Esophagus muscularis mucosa (tissue), 4 donors: ENCODE measurements at regions not wholly inside any gene's neighbourhood (a gene's known extent, or its start where the extent isn't known, plus 50 kb on each side); places are given as distances from the start of the nearest gene placed in this dataset.

Source experiments
- DNase-seq: peaks from one replicate; pipeline ENCODE4 v3.0.0-alpha.2; 2017; ENCODE audit errors: extremely low spot score
- H3K27ac ChIP-seq, 4 donors: fragments of 200-600 bp; sonication (generic); replicated peaks in 1 of 4; 1 replicate in 3 of 4; 2 replicates in 1 of 4; pipeline ENCODE4 v1.5.1; 2016 to 2019; ENCODE audit warnings: mild to moderate bottlenecking in 1 of 4
- H3K27me3 ChIP-seq, 4 donors: fragments of 200-600 bp; sonication (generic); one replicate each; pipeline versions ENCODE4 v1.5.1 to v1.6.0; 2016 to 2019
- H3K36me3 ChIP-seq, 4 donors: fragments of 200-600 bp; sonication (generic); one replicate each; pipeline ENCODE4 v1.5.1; 2016 to 2019
- H3K4me1 ChIP-seq, 4 donors: fragments of 200-600 bp; sonication (generic); one replicate each; pipeline ENCODE4 v1.5.1; 2016 to 2019
- H3K4me3 ChIP-seq, 4 donors: fragments of 200-600 bp; sonication (generic); 1 replicate in 2 of 4; 2 replicates in 2 of 4; pipeline ENCODE4 v1.5.1; 2016 to 2019; ENCODE audit warnings: mild to moderate bottlenecking in 4 of 4, moderate library complexity in 1 of 4
- H3K9me3 ChIP-seq, 4 donors: fragments of 200-600 bp; sonication (generic); 1 replicate in 3 of 4; 2 replicates in 1 of 4; pipeline ENCODE4 v1.5.1; 2016 to 2019
- EP300 ChIP-seq: sonication (generic); formaldehyde crosslinking; IDR thresholded peaks from one replicate; pipeline ENCODE4 v1.6.1; 2017; ENCODE audit warnings: antibody characterized with exemption
- POLR2A ChIP-seq: fragments of 450-650 bp; IDR thresholded peaks from one replicate; pipeline ENCODE4 v1.6.1; 2017; ENCODE audit warnings: antibody characterized with exemption, moderate library complexity, mild to moderate bottlenecking, low read depth
- POLR2AphosphoS5 ChIP-seq, 2 donors: sonication (generic); formaldehyde crosslinking; IDR thresholded peaks; one replicate each; pipeline ENCODE4 v1.6.1; 2017; ENCODE audit warnings: antibody characterized with exemption in 2 of 2
- WGBS: methylation state at CpG from one replicate; pipeline ENCODE4 v1.1.5; 2018; 5-methylcytosine and 5-hydroxymethylcytosine counted together
- intact Hi-C: fragments of 100-400 bp; cut with DNase I; formaldehyde crosslinking; loops from one replicate; pipeline ENCODE4 v1.15.1; 2023
- TF ChIP-seq, protein P1 (sequence below), 3 experiments: fragments of 200-600 bp in 2 of 3; fragments of 450-650 bp in 1 of 3; sonication (generic) in 2 of 3; IDR thresholded peaks; one replicate each; pipeline ENCODE4 v1.5.1; 2017 to 2019; ENCODE audit warnings: antibody characterized with exemption in 3 of 3, mild to moderate bottlenecking in 2 of 3, moderate library complexity in 1 of 3

DNA sequence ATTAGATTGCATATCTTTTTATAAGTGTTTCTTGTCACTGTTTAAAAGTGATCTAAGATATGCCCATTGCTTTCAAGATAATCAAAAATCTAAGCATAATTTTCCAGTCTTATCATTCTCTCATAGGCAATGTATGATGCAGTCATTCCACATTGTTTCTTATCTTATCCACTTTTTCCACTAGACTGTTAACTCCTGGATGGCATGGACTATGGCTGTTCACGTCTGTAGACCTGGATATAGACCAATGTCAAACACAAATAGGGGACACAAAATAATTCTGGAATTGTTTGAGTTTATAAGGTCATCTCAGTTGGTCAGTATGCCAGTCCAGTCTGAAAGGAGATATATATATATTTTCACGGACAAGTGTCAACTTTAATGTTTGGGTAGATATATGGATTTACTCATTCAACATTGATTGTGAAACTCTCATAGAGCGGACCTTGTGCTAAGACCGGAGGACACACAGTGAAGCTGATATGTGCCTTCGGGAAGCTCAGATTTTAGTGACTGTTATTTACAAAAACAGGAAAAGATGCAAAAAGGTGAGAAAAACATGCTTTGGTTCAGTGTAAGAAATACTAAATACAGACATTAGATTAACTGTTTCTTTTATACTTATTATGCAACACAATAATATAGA lies 689.4 kb upstream of the SLC8A1 start:
- H3K4me3 ChIP-seq: no peak overlapping the region
- WGBS: 96% methylated on average over 5 of the region's 5 CpGs
- TF ChIP-seq, protein P1, sequence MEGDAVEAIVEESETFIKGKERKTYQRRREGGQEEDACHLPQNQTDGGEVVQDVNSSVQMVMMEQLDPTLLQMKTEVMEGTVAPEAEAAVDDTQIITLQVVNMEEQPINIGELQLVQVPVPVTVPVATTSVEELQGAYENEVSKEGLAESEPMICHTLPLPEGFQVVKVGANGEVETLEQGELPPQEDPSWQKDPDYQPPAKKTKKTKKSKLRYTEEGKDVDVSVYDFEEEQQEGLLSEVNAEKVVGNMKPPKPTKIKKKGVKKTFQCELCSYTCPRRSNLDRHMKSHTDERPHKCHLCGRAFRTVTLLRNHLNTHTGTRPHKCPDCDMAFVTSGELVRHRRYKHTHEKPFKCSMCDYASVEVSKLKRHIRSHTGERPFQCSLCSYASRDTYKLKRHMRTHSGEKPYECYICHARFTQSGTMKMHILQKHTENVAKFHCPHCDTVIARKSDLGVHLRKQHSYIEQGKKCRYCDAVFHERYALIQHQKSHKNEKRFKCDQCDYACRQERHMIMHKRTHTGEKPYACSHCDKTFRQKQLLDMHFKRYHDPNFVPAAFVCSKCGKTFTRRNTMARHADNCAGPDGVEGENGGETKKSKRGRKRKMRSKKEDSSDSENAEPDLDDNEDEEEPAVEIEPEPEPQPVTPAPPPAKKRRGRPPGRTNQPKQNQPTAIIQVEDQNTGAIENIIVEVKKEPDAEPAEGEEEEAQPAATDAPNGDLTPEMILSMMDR (IDR thresholded peaks at IDR 0.05): no peak
- TF ChIP-seq POLR2AphosphoS5 (IDR thresholded peaks at IDR 0.05): no peak
- TF ChIP-seq EP300: no peak
- no peak for TF ChIP-seq POLR2A
- intact Hi-C loops: no loop called here
- no peaks in the 10 kb centered on the region for H3K36me3 ChIP-seq
- H3K27me3 ChIP-seq: no peaks in the 10 kb centered on the region
- peaks cover 0 to 12% (median 6%) of the 10 kb centered on the region in 4 donors for H3K4me1 ChIP-seq
- H3K9me3 ChIP-seq: peaks cover 0 to 3% (median 0%) of the 10 kb centered on the region in 4 donors
- no peak overlapping the region for H3K27ac ChIP-seq
- DNase-seq: no peak

DNA sequence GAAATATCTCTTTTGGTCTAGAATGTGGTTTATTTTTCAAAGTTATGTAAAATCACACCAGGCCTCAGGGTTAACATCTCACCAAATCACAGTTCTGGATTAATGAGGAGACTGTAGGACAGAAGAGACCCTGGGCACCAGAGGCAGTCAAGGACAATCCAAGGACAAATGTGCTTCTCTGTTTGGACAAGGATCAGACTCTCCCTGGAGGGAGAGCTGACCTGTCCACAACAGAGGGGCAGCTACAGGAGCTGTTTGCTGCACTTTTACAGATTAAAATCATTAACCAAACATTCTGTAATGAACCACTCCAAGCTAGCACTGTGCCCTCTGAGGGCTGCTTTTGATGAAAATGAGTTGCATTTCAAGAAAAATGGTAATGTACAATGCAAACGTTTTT lies 690.6 kb upstream of the SLC8A1 start:
- no peak overlapping the region for H3K4me3 ChIP-seq
- intact Hi-C loops: no loop called here
- H3K9me3 ChIP-seq: peaks cover 0 to 3% (median 0%) of the 10 kb centered on the region in 4 donors
- DNase-seq: no peak
- WGBS: 52% methylated on average over 1 of the region's 1 CpG
- no peak for TF ChIP-seq POLR2A
- H3K36me3 ChIP-seq: no peaks in the 10 kb centered on the region
- H3K27me3 ChIP-seq: no peaks in the 10 kb centered on the region
- H3K27ac ChIP-seq: no peak overlapping the region
- H3K4me1 ChIP-seq: peaks cover 0 to 2% (median 0%) of the 10 kb centered on the region in 4 donors

DNA sequence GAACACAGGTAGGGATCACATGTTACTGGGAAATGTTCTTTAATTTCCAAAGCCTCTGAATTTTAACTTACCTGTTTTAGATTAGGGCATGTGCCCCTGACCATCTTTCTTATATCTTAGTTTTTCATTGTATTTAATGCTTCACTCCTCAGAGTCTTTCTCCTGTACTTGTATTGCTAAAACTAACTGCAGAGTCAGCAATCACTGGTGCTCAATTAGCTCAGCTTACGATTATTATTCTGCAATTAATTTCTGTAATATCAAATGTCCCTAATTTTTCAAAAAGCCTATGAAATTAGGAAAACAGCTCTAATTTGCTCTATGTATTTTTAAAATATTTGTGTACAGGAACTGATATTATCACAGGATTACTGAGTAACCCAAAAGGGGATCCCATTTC lies 693.2 kb upstream of the SLC8A1 start:
- no peaks in the 10 kb centered on the region for H3K9me3 ChIP-seq
- no peaks in the 10 kb centered on the region for H3K4me1 ChIP-seq
- no peaks in the 10 kb centered on the region for H3K36me3 ChIP-seq
- intact Hi-C loops: no loop called here
- H3K27ac ChIP-seq: no peak overlapping the region
- no peak for DNase-seq
- H3K4me3 ChIP-seq: no peak overlapping the region
- no peaks in the 10 kb centered on the region for H3K27me3 ChIP-seq
- TF ChIP-seq, protein P1 (IDR thresholded peaks at IDR 0.05): no peak
- TF ChIP-seq EP300 (no peak), POLR2AphosphoS5 (IDR thresholded peaks at IDR 0.05) (no peak), POLR2A (no peak)
- 97% methylated on average over 1 of the region's 1 CpG for WGBS

- WGBS: 87% methylated on average over 1 of the region's 1 CpG
- no peaks in the 10 kb centered on the region for H3K4me1 ChIP-seq
- no peaks in the 10 kb centered on the region for H3K9me3 ChIP-seq
- DNase-seq: no peak
- H3K27ac ChIP-seq: no peak overlapping the region
- intact Hi-C loops: no loop called here
- H3K27me3 ChIP-seq: no peaks in the 10 kb centered on the region
- no peak overlapping the region for H3K4me3 ChIP-seq
- TF ChIP-seq POLR2AphosphoS5 (IDR thresholded peaks at IDR 0.05): no peak
- TF ChIP-seq, protein P1 (IDR thresholded peaks at IDR 0.05): no peak
- no peak for TF ChIP-seq POLR2A
- H3K36me3 ChIP-seq: no peaks in the 10 kb centered on the region
Observed at GRCh38 chr2:41149054-41149453, 697.2 kb upstream of the SLC8A1 start.

GRCh38 chr2:41151746-41152145 lies 699.9 kb upstream of the SLC8A1 start:
- WGBS: 89% methylated on average over 4 of the region's 4 CpGs

More at GRCh38 chr2:41151746-41152145, 699.9 kb upstream of the SLC8A1 start:
- Histone ChIP-seq H3K4me1 (no peaks in the 10 kb centered on the region), H3K36me3 (no peaks in the 10 kb centered on the region), H3K27me3 (no peaks in the 10 kb centered on the region), H3K9me3 (no peaks in the 10 kb centered on the region), H3K27ac (no peak overlapping the region), H3K4me3 (no peak overlapping the region)
- TF ChIP-seq EP300: no peak
- TF ChIP-seq POLR2A: no peak
- no peak for TF ChIP-seq POLR2AphosphoS5 (IDR thresholded peaks at IDR 0.05)
- TF ChIP-seq, protein P1 (IDR thresholded peaks at IDR 0.05): no peak
- intact Hi-C loops: no loop called here
- no peak for DNase-seq
